HG03066 (cell line): ENCODE measurements at regions not wholly inside any gene's neighbourhood (a gene's known extent, or its start where the extent isn't known, plus 50 kb on each side); places are given as distances from the start of the nearest gene placed in this dataset.

Experiments used
- ATAC-seq: cut with Tn5 transposase; IDR thresholded peaks from one replicate; pipeline ENCODE4 v1.9.1; 2021; ENCODE audit warnings: low read depth; ENCODE audit not compliant: unreplicated experiment

GRCh38 chr18:8458546-8459215 is 150.6 kb upstream of the RAB12 start:
- no peak for ATAC-seq

- no peak for ATAC-seq
Measured at GRCh38 chr18:8460748-8461147, 148.5 kb upstream of the RAB12 start.

GRCh38 chr18:8461544-8461943 is 147.7 kb upstream of the RAB12 start:
- no peak for ATAC-seq

- no peak for ATAC-seq
Measured at GRCh38 chr18:8462651-8463185, 146.5 kb upstream of the RAB12 start.

GRCh38 chr18:8463791-8464190 is 145.4 kb upstream of the RAB12 start:
- no peak for ATAC-seq

- ATAC-seq: no peak
Measured at GRCh38 chr18:8468191-8468590, 141.0 kb upstream of the RAB12 start.

GRCh38 chr18:8468921-8469335 is 140.3 kb upstream of the RAB12 start:
- ATAC-seq: no peak

GRCh38 chr18:8469544-8470130 is 139.6 kb upstream of the RAB12 start:
- no peak for ATAC-seq

GRCh38 chr18:8471372-8471771 is 137.9 kb upstream of the RAB12 start:
- ATAC-seq: no peak

- no peak for ATAC-seq
Measured at GRCh38 chr18:8474661-8475060, 134.6 kb upstream of the RAB12 start.

GRCh38 chr18:8477615-8478014 is 131.6 kb upstream of the RAB12 start:
- ATAC-seq: no peak

GRCh38 chr18:8478166-8478967 is 130.9 kb upstream of the RAB12 start:
- peak; percentile 85 for ATAC-seq

- ATAC-seq: no peak
Measured at GRCh38 chr18:8478968-8479370, 130.3 kb upstream of the RAB12 start.

GRCh38 chr18:8479789-8480188 is 129.4 kb upstream of the RAB12 start:
- no peak for ATAC-seq

- ATAC-seq: no peak
Measured at GRCh38 chr18:8480506-8481328, 128.5 kb upstream of the RAB12 start.

GRCh38 chr18:8484951-8485350 is 124.3 kb upstream of the RAB12 start:
- ATAC-seq: no peak

GRCh38 chr18:8489761-8490160 is 119.5 kb upstream of the RAB12 start:
- ATAC-seq: no peak

- no peak for ATAC-seq
Measured at GRCh38 chr18:8491516-8491915, 117.7 kb upstream of the RAB12 start.

- no peak for ATAC-seq
Measured at GRCh38 chr18:8493141-8493540, 116.1 kb upstream of the RAB12 start.

- ATAC-seq: no peak
Measured at GRCh38 chr18:8496186-8496585, 113.1 kb upstream of the RAB12 start.

- no peak for ATAC-seq
Measured at GRCh38 chr18:8498905-8499304, 110.3 kb upstream of the RAB12 start.
